Osteoblast (primary cell): ENCODE measurements at regions not wholly inside any gene's neighbourhood (a gene's known extent, or its start where the extent isn't known, plus 50 kb on each side); places are given as distances from the start of the nearest gene placed in this dataset.

Experiments used
- DNase-seq: peaks from one replicate; pipeline ENCODE4 v3.0.0; 2011; ENCODE audit warnings: low spot score, mixed read lengths; ENCODE audit not compliant: insufficient read length; ENCODE audit errors: missing footprints
- H2AFZ ChIP-seq: 2 replicates; pipeline ENCODE4 v1.6.0; 2011; ENCODE audit warnings: mild to moderate bottlenecking, low read length
- H3K27ac ChIP-seq: 2 replicates; pipeline ENCODE4 v1.5.1; 2011; ENCODE audit warnings: mild to moderate bottlenecking, low read depth, low read length, moderate library complexity
- H3K27me3 ChIP-seq: 2 replicates; pipeline ENCODE4 v1.6.0; 2012; ENCODE audit warnings: mild to moderate bottlenecking, control low read depth, inconsistent platforms, low read length, moderate library complexity; ENCODE audit not compliant: insufficient read depth
- H3K36me3 ChIP-seq: 2 replicates; pipeline ENCODE4 v1.5.1; 2011; ENCODE audit warnings: mild to moderate bottlenecking, low read length, control low read depth, moderate library complexity; ENCODE audit not compliant: insufficient read depth
- H3K4me1 ChIP-seq: 2 replicates; pipeline ENCODE4 v1.5.1; 2011; ENCODE audit warnings: mild to moderate bottlenecking, low read length, control low read depth, moderate library complexity; ENCODE audit not compliant: insufficient read depth
- H3K4me2 ChIP-seq: 2 replicates; pipeline ENCODE4 v1.6.0; 2011; ENCODE audit warnings: mild to moderate bottlenecking, low read length; ENCODE audit not compliant: insufficient read depth
- H3K4me3 ChIP-seq: fragments of 200-600 bp; sonication (generic); 3 replicates; pipeline ENCODE4 v1.5.1; 2012; ENCODE audit warnings: mild to moderate bottlenecking, low read length, inconsistent platforms; ENCODE audit not compliant: insufficient read depth
- H3K79me2 ChIP-seq: 2 replicates; pipeline ENCODE4 v1.6.0; 2012; ENCODE audit warnings: mild to moderate bottlenecking, low read length, control low read depth, inconsistent platforms; ENCODE audit not compliant: insufficient read depth
- H3K9me3 ChIP-seq: 2 replicates; pipeline ENCODE4 v1.5.1; 2011; ENCODE audit warnings: low read depth, low read length, control low read depth
- H4K20me1 ChIP-seq: 2 replicates; pipeline ENCODE4 v1.6.0; 2012; ENCODE audit warnings: mild to moderate bottlenecking, low read length, control low read depth; ENCODE audit not compliant: insufficient read depth
- CTCF ChIP-seq: IDR thresholded peaks from 2 replicates; pipeline ENCODE4 v1.5.1; 2011; ENCODE audit warnings: mild to moderate bottlenecking, low read depth, low read length, moderate library complexity; ENCODE audit errors: extremely low read depth

- Histone ChIP-seq H3K27ac (no peak overlapping the region), H3K4me2 (no peak overlapping the region), H4K20me1 (no peaks in the 10 kb centered on the region), H3K4me1 (no peaks in the 10 kb centered on the region), H3K27me3 (no peaks in the 10 kb centered on the region), H3K36me3 (no peaks in the 10 kb centered on the region), H3K79me2 (no peaks in the 10 kb centered on the region), H3K9me3 (no peaks in the 10 kb centered on the region), H3K4me3 (no peak overlapping the region), H2AFZ (no peak overlapping the region)
- TF ChIP-seq CTCF = no peak
- no peak for DNase-seq
Measured at GRCh38 chr7:114856625-114857024, 65.3 kb upstream of the MDFIC start.

GRCh38 chr7:114857605-114858004 lies 64.3 kb upstream of the MDFIC start:
- no peak overlapping the region for H3K27ac ChIP-seq
- no peak overlapping the region for H2AFZ ChIP-seq
- no peak overlapping the region for H3K4me2 ChIP-seq
- no peaks in the 10 kb centered on the region for H3K27me3 ChIP-seq
- H3K4me1 ChIP-seq = no peaks in the 10 kb centered on the region
- no peak for DNase-seq
- no peaks in the 10 kb centered on the region for H3K79me2 ChIP-seq
- TF ChIP-seq CTCF = no peak
- H3K4me3 ChIP-seq = no peak overlapping the region
- H4K20me1 ChIP-seq = no peaks in the 10 kb centered on the region
- H3K9me3 ChIP-seq = no peaks in the 10 kb centered on the region
- no peaks in the 10 kb centered on the region for H3K36me3 ChIP-seq

GRCh38 chr7:114859477-114859876 lies 62.4 kb upstream of the MDFIC start:
- no peaks in the 10 kb centered on the region for H3K27me3 ChIP-seq
- H3K4me1 ChIP-seq = no peaks in the 10 kb centered on the region
- DNase-seq = no peak
- H3K4me3 ChIP-seq = no peak overlapping the region
- H2AFZ ChIP-seq = no peak overlapping the region
- H4K20me1 ChIP-seq = no peaks in the 10 kb centered on the region
- H3K4me2 ChIP-seq = no peak overlapping the region
- H3K9me3 ChIP-seq = no peaks in the 10 kb centered on the region
- H3K27ac ChIP-seq = no peak overlapping the region
- TF ChIP-seq CTCF = no peak
- H3K36me3 ChIP-seq = no peaks in the 10 kb centered on the region
- no peaks in the 10 kb centered on the region for H3K79me2 ChIP-seq

- no peak overlapping the region for H3K4me2 ChIP-seq
- TF ChIP-seq CTCF = no peak
- H3K9me3 ChIP-seq = no peaks in the 10 kb centered on the region
Measured at GRCh38 chr7:114860206-114860605, 61.7 kb upstream of the MDFIC start.

More at GRCh38 chr7:114860206-114860605, 61.7 kb upstream of the MDFIC start:
- no peak overlapping the region for H3K27ac ChIP-seq
- H3K4me3 ChIP-seq = no peak overlapping the region
- H3K27me3 ChIP-seq = no peaks in the 10 kb centered on the region
- H3K79me2 ChIP-seq = no peaks in the 10 kb centered on the region
- DNase-seq = no peak
- no peaks in the 10 kb centered on the region for H4K20me1 ChIP-seq
- no peak overlapping the region for H2AFZ ChIP-seq
- no peaks in the 10 kb centered on the region for H3K4me1 ChIP-seq
- no peaks in the 10 kb centered on the region for H3K36me3 ChIP-seq
